IMR-90 (cell line): ENCODE measurements at regions not wholly inside any gene's neighbourhood (a gene's known extent, or its start where the extent isn't known, plus 50 kb on each side); places are given as distances from the start of the nearest gene placed in this dataset.

Source experiments
- ATAC-seq: fragments of 200-7000 bp; cut with Tn5 transposase; 2 replicates; pipeline ENCODE4 v1.9.1; 2020; ENCODE audit warnings: low read depth, mild to moderate bottlenecking, moderate library complexity
- BruUV-seq: library from RNA; stranded (reverse); fragments of 400-500 nt; replicated peaks from 2 replicates; lab custom pipeline; 2021; lab: Mats Ljungman, UMichigan
- CTCF ChIA-PET: fragments of 300-600 bp; formaldehyde crosslinking; extraction: SDS; loops from one replicate; lab custom pipeline; 2021; ENCODE audit warnings: antibody characterized with exemption; lab: Yijun Ruan, JAX
- POLR2A ChIA-PET: fragments of 300-600 bp; sonication (Branson Sonifier 250); formaldehyde crosslinking; loops from one replicate; lab custom pipeline; 2022; ENCODE audit warnings: antibody characterized with exemption; ENCODE audit not compliant: unreplicated experiment; lab: Charles Lee
- DNase-seq: peaks from one replicate; pipeline ENCODE4 v3.0.0; 2013
- H2AFZ ChIP-seq: replicated peaks from 2 replicates; pipeline ENCODE3; 2013; ENCODE audit warnings: low read length, mild to moderate bottlenecking; ENCODE audit not compliant: poor library complexity
- H2AK5ac ChIP-seq: 2 replicates; pipeline ENCODE4 v1.6.1; 2013; ENCODE audit warnings: low read depth, low read length, inconsistent platforms
- H2AK9ac ChIP-seq: replicated peaks from 2 replicates; pipeline ENCODE3; 2013; ENCODE audit warnings: mild to moderate bottlenecking, low read depth, low read length, moderate library complexity; ENCODE audit not compliant: poor library complexity
- H2BK120ac ChIP-seq: 2 replicates; pipeline ENCODE4 v1.6.1; 2013; ENCODE audit warnings: low read depth, low read length, inconsistent platforms
- H2BK15ac ChIP-seq: 3 replicates; pipeline ENCODE4 v1.6.1; 2013; ENCODE audit warnings: low read depth, low read length, inconsistent platforms
- H2BK20ac ChIP-seq: 2 replicates; pipeline ENCODE4 v1.6.1; 2013; ENCODE audit warnings: low read depth, mild to moderate bottlenecking, inconsistent platforms, low read length, moderate library complexity
- H2BK5ac ChIP-seq: 2 replicates; pipeline ENCODE4 v1.6.1; 2013; ENCODE audit warnings: mild to moderate bottlenecking, low read depth, low read length, inconsistent platforms; ENCODE audit not compliant: poor library complexity, severe bottlenecking
- H3K14ac ChIP-seq: replicated peaks from 2 replicates; pipeline ENCODE4 v1.6.1; 2013; ENCODE audit warnings: low read depth, low read length, inconsistent platforms
- H3K18ac ChIP-seq: 2 replicates; pipeline ENCODE4 v1.6.1; 2013; ENCODE audit warnings: low read depth, low read length, control low read depth
- H3K23ac ChIP-seq: 2 replicates; pipeline ENCODE4 v1.6.1; 2013; ENCODE audit warnings: low read depth, low read length, inconsistent platforms
- H3K27ac ChIP-seq: 2 replicates; pipeline ENCODE4 v1.5.1; 2013; ENCODE audit warnings: mild to moderate bottlenecking, control low read depth, low read length; ENCODE audit not compliant: insufficient read depth
- H3K27me3 ChIP-seq: 2 replicates; pipeline ENCODE4 v1.6.1; 2013; ENCODE audit warnings: low read length; ENCODE audit not compliant: control insufficient read depth, insufficient read depth
- H3K36me3 ChIP-seq: 2 replicates; pipeline ENCODE4 v1.6.1; 2013; ENCODE audit warnings: low read length, mixed read lengths; ENCODE audit not compliant: control insufficient read depth, insufficient read depth
- H3K4ac ChIP-seq: 2 replicates; pipeline ENCODE4 v1.6.1; 2013; ENCODE audit warnings: low read depth, low read length, inconsistent platforms
- H3K4me1 ChIP-seq: 2 replicates; pipeline ENCODE4 v1.6.1; 2013; ENCODE audit warnings: low read length, mixed read lengths; ENCODE audit not compliant: control insufficient read depth, insufficient read depth
- H3K4me2 ChIP-seq: 2 replicates; pipeline ENCODE4 v1.6.1; 2013; ENCODE audit warnings: low read depth, mild to moderate bottlenecking, control low read depth, low read length, moderate library complexity
- H3K4me3 ChIP-seq: 2 replicates; pipeline ENCODE4 v1.5.1; 2013; ENCODE audit warnings: low read depth, mild to moderate bottlenecking, control low read depth, low read length, moderate library complexity; ENCODE audit not compliant: insufficient read depth
- H3K56ac ChIP-seq: 2 replicates; pipeline ENCODE4 v1.6.1; 2013; ENCODE audit warnings: low read length, inconsistent platforms; ENCODE audit not compliant: insufficient read depth; ENCODE audit errors: extremely low read depth
- H3K79me1 ChIP-seq, 2 experiments: 2 replicates each; pipeline ENCODE4 v1.6.1; 2013; ENCODE audit warnings: low read length in 2 of 2, inconsistent platforms in 1 of 2, low read depth in 1 of 2
- H3K9ac ChIP-seq: 2 replicates; pipeline ENCODE4 v1.6.1; 2013; ENCODE audit warnings: low read depth, low read length, control low read depth
- H3K9me1 ChIP-seq: 2 replicates; pipeline ENCODE4 v1.6.1; 2013; ENCODE audit warnings: low read length, inconsistent platforms; ENCODE audit not compliant: insufficient read depth
- H3K9me3 ChIP-seq: 2 replicates; pipeline ENCODE4 v1.6.1; 2013; ENCODE audit warnings: low read length; ENCODE audit not compliant: control insufficient read depth, insufficient read depth
- H4K20me1 ChIP-seq: 2 replicates; pipeline ENCODE4 v1.6.1; 2013; ENCODE audit warnings: low read length, inconsistent platforms; ENCODE audit not compliant: insufficient read depth
- H4K5ac ChIP-seq: 2 replicates; pipeline ENCODE4 v1.6.1; 2013; ENCODE audit warnings: mild to moderate bottlenecking, low read depth, low read length, control low read depth
- H4K8ac ChIP-seq, 2 experiments: 2 replicates each; pipeline ENCODE4 v1.6.1; 2013; ENCODE audit warnings: low read depth in 2 of 2, low read length in 2 of 2, control low read depth in 1 of 2, inconsistent platforms in 1 of 2
- H4K91ac ChIP-seq: 2 replicates; pipeline ENCODE4 v1.6.1; 2013; ENCODE audit warnings: low read depth, low read length, inconsistent platforms; ENCODE audit not compliant: insufficient read depth
- CTCF ChIP-seq: conservative IDR thresholded peaks from 2 replicates; pipeline ENCODE4 v1.5.1; 2012; ENCODE audit warnings: mild to moderate bottlenecking, low read depth, low read length, improper control_type of control experiment
- NFE2L2 ChIP-seq: fragments of 150-350 bp; IDR thresholded peaks from 2 replicates; pipeline ENCODE4 v1.6.1; 2016; ENCODE audit warnings: low read depth, mild to moderate bottlenecking, low read length
- POLR2A ChIP-seq: IDR thresholded peaks from 2 replicates; pipeline ENCODE4 v1.6.1; 2012; ENCODE audit warnings: mild to moderate bottlenecking, low read depth, low read length
- RAD21 ChIP-seq: IDR thresholded peaks from 2 replicates; pipeline ENCODE4 v1.6.1; 2012; ENCODE audit warnings: low read length, improper control_type of control experiment
- RCOR1 ChIP-seq: IDR thresholded peaks from 2 replicates; pipeline ENCODE4 v1.6.1; 2012; ENCODE audit warnings: mild to moderate bottlenecking, low read length, improper control_type of control experiment; ENCODE audit not compliant: insufficient replicate concordance
- SMC3 ChIP-seq: fragments of 150-350 bp; IDR thresholded peaks from 2 replicates; pipeline ENCODE4 v1.6.1; 2016; ENCODE audit warnings: low read depth, mild to moderate bottlenecking, antibody characterized with exemption, low read length, moderate library complexity
- WGBS, 2 experiments: methylation state at CpG; one replicate each; pipeline versions ENCODE4 v1.1.5 to v1.1.7; 2013; ENCODE audit warnings: missing lambda C conversion rate in 2 of 2; ENCODE audit not compliant: insufficient read length in 1 of 2; ENCODE audit errors: extremely low coverage in 2 of 2; 5-methylcytosine and 5-hydroxymethylcytosine counted together
- dilution Hi-C: fragments of 300-500 bp; cut with HindIII; formaldehyde crosslinking; loops from one replicate; pipeline ENCODE4 v1.14.3; 2018; ENCODE audit warnings: low sequenced_read_pairs; ENCODE audit not compliant: unreplicated experiment
- in situ Hi-C: fragments of 300-500 bp; cut with MboI; formaldehyde crosslinking; loops from 3 replicates; pipeline ENCODE4 v1.14.3; 2019; ENCODE audit warnings: low sequenced_read_pairs, inconsistent platforms, mixed read lengths
- intact Hi-C: fragments of 100-400 bp; cut with micrococcal nuclease; formaldehyde crosslinking; loops from 2 replicates; pipeline ENCODE4 v1.10.0; 2022
- TF ChIP-seq, protein P1 (sequence below): fragments of 150-350 bp; IDR thresholded peaks from 2 replicates; pipeline ENCODE4 v1.6.1; 2017; ENCODE audit warnings: mild to moderate bottlenecking, antibody characterized with exemption, low read length, low read depth

DNA sequence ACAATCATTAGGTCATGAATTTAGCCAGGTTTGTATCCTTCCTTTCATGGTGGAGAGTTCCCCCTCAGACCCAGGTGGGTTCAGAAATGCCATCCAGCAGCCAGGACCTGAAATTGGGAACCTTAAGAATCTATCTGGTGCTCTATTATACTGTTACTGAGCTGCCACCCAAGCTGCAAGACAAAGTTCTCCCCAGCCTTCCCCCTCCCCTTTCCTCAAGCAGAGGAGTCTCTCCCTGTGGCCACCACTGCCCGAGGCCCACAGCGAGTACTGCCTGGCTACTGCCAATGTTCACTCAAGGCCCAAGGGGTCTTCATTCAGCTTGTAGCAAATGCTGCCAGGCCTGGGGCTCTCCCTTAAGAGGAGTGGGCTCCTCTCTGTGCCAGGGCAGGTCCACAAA, 133.8 kb downstream of the TMEM38B start:
- no TSS peak for BruUV-seq
- intact Hi-C loops = no loop called here
- DNase-seq (no peak), ATAC-seq (no peak)
- H3K4ac ChIP-seq = no peak overlapping the region
- H3K36me3 ChIP-seq = no peaks in the 10 kb centered on the region
- H2AK5ac ChIP-seq = no peak overlapping the region
- no peak overlapping the region for H2AFZ ChIP-seq
- no peaks in the 10 kb centered on the region for H3K79me1 ChIP-seq
- TF ChIP-seq, protein P1, sequence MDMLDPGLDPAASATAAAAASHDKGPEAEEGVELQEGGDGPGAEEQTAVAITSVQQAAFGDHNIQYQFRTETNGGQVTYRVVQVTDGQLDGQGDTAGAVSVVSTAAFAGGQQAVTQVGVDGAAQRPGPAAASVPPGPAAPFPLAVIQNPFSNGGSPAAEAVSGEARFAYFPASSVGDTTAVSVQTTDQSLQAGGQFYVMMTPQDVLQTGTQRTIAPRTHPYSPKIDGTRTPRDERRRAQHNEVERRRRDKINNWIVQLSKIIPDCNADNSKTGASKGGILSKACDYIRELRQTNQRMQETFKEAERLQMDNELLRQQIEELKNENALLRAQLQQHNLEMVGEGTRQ = no peak
- TF ChIP-seq POLR2A (no peak), NFE2L2 (no peak), SMC3 (no peak), RCOR1 (no peak), CTCF (no peak), RAD21 (no peak)
- no peak overlapping the region for H3K56ac ChIP-seq
- H3K9ac ChIP-seq = no peak overlapping the region
- in situ Hi-C loops = loop anchor here (25.0 kb wide), 1 partner anchor 1334 kb away; no protein-coding TSS in a partner anchor
- WGBS, 2 experiments = 87% methylated on average over 2 of the region's 2 CpGs; no CpG with 5 or more reads in 1 of the 2 experiments
- no peak overlapping the region for H4K5ac ChIP-seq
- no peak overlapping the region for H2BK15ac ChIP-seq
- no peak overlapping the region for H3K4me3 ChIP-seq
- no peak overlapping the region for H2BK5ac ChIP-seq
- no peak overlapping the region for H2AK9ac ChIP-seq
- no peak overlapping the region for H4K91ac ChIP-seq
- no peak overlapping the region for H3K23ac ChIP-seq
- no peak overlapping the region for H4K8ac ChIP-seq
- H2BK20ac ChIP-seq = no peak overlapping the region
- dilution Hi-C loops = no loop called here
- no peaks in the 10 kb centered on the region for H4K20me1 ChIP-seq
- H3K4me2 ChIP-seq = no peak overlapping the region
- no peak overlapping the region for H3K18ac ChIP-seq
- no peak overlapping the region for H2BK120ac ChIP-seq
- H3K14ac ChIP-seq = no peak overlapping the region
- H3K27ac ChIP-seq = no peak overlapping the region
- H3K9me1 ChIP-seq = no peaks in the 10 kb centered on the region
- H3K9me3 ChIP-seq = no peaks in the 10 kb centered on the region
- ChIA-PET POLR2A (no interaction called here), CTCF (no interaction called here)
- H3K4me1 ChIP-seq = no peaks in the 10 kb centered on the region
- H3K27me3 ChIP-seq = no peaks in the 10 kb centered on the region
